ENCODE measurements at regions not wholly inside any gene's neighbourhood (a gene's known extent, or its start where the extent isn't known, plus 50 kb on each side); places are given as distances from the start of the nearest gene placed in this dataset.

- DNase-seq (no peak), ATAC-seq (ENCODE audit: low read depth in 2 of 2) (no peak)
- Mint-ChIP-seq H3K36me3 (no peaks in the 10 kb centered on the region), H3K27ac (no peak overlapping the region), H3K27me3 (peaks cover 0 to 8% (median 6%) of the 10 kb centered on the region in 3 donors), H3K4me3 (no peak overlapping the region), H3K9me3 (peaks cover 0 to 2% (median 0%) of the 10 kb centered on the region in 7 donors), H3K4me1 (no peaks in the 10 kb centered on the region)
These were observed 609.5 kb downstream of the EPHA4 start for GRCh38 chr2:220962556-220962955.

GRCh38 chr2:220963076-220963475 lies 609.0 kb downstream of the EPHA4 start:
- no peak overlapping the region for H3K4me3 Mint-ChIP-seq
- no peaks in the 10 kb centered on the region for H3K4me1 Mint-ChIP-seq
- peaks cover 0 to 2% (median 0%) of the 10 kb centered on the region in 7 donors for H3K9me3 Mint-ChIP-seq
- H3K36me3 Mint-ChIP-seq, result no peaks in the 10 kb centered on the region
- DNase-seq (no peak), ATAC-seq (ENCODE audit: low read depth in 2 of 2) (no peak)
- peaks cover 0 to 8% (median 6%) of the 10 kb centered on the region in 3 donors for H3K27me3 Mint-ChIP-seq
- no peak overlapping the region for H3K27ac Mint-ChIP-seq

- ATAC-seq (ENCODE audit: low read depth in 2 of 2), result no peak
- H3K9me3 Mint-ChIP-seq, result peaks cover 0 to 2% (median 0%) of the 10 kb centered on the region in 7 donors
These were observed 608.2 kb downstream of the EPHA4 start for GRCh38 chr2:220963930-220964329.

GRCh38 chr2:220966636-220967035 lies 605.5 kb downstream of the EPHA4 start:
- no peaks in the 10 kb centered on the region for H3K36me3 Mint-ChIP-seq
- DNase-seq (no peak), ATAC-seq (ENCODE audit: low read depth in 2 of 2) (no peak)
- H3K27me3 Mint-ChIP-seq, result peaks cover 4 to 8% (median 7%) of the 10 kb centered on the region in 3 donors
- H3K4me1 Mint-ChIP-seq, result no peaks in the 10 kb centered on the region
- peaks cover 0 to 4% (median 0%) of the 10 kb centered on the region in 7 donors for H3K9me3 Mint-ChIP-seq
- H3K4me3 Mint-ChIP-seq, result no peak overlapping the region
- no peak overlapping the region for H3K27ac Mint-ChIP-seq

More at GRCh38 chr2:220963930-220964329, 608.2 kb downstream of the EPHA4 start:
- Mint-ChIP-seq H3K4me1 (no peaks in the 10 kb centered on the region), H3K27ac (no peak overlapping the region), H3K4me3 (no peak overlapping the region), H3K36me3 (no peaks in the 10 kb centered on the region), H3K27me3 (peaks cover 0 to 8% (median 5%) of the 10 kb centered on the region in 3 donors)
- DNase-seq, result no peak

- H3K4me3 Mint-ChIP-seq, result no peak overlapping the region
- DNase-seq (no peak), ATAC-seq (ENCODE audit: low read depth in 2 of 2) (no peak)
- no peaks in the 10 kb centered on the region for H3K4me1 Mint-ChIP-seq
- H3K9me3 Mint-ChIP-seq, result peaks cover 0 to 4% (median 0%) of the 10 kb centered on the region in 7 donors
- no peak overlapping the region for H3K27ac Mint-ChIP-seq
- H3K36me3 Mint-ChIP-seq, result no peaks in the 10 kb centered on the region
- H3K27me3 Mint-ChIP-seq, result peaks cover 7 to 12% (median 9%) of the 10 kb centered on the region in 3 donors
These were observed 602.8 kb downstream of the EPHA4 start for GRCh38 chr2:220969348-220969747.

- Mint-ChIP-seq H3K9me3 (peaks cover 3 to 12% (median 6%) of the 10 kb centered on the region in 7 donors), H3K27ac (no peak overlapping the region), H3K4me3 (no peak overlapping the region), H3K4me1 (no peaks in the 10 kb centered on the region), H3K36me3 (peaks cover 0 to 8% of the 10 kb centered on the region in 2 donors), H3K27me3 (peaks cover 12 to 38% (median 19%) of the 10 kb centered on the region in 3 donors)
- ATAC-seq (ENCODE audit: low read depth in 2 of 2), result no peak
- DNase-seq, result no peak
These were observed 591.0 kb downstream of the EPHA4 start for GRCh38 chr2:220980966-220981675.

GRCh38 chr2:220981926-220982325 lies 590.2 kb downstream of the EPHA4 start:
- no peak for ATAC-seq (ENCODE audit: low read depth in 2 of 2)
- peaks cover 0 to 8% of the 10 kb centered on the region in 2 donors for H3K36me3 Mint-ChIP-seq
- H3K27me3 Mint-ChIP-seq, result peaks cover 14 to 38% (median 25%) of the 10 kb centered on the region in 3 donors

GRCh38 chr2:220985561-220985960 lies 586.5 kb downstream of the EPHA4 start:
- DNase-seq (no peak), ATAC-seq (ENCODE audit: low read depth in 2 of 2) (no peak)
- H3K9me3 Mint-ChIP-seq, result peaks cover 0 to 4% (median 0%) of the 10 kb centered on the region in 7 donors
- H3K4me1 Mint-ChIP-seq, result no peaks in the 10 kb centered on the region
- no peaks in the 10 kb centered on the region for H3K36me3 Mint-ChIP-seq
- peaks cover 17 to 22% (median 19%) of the 10 kb centered on the region in 3 donors for H3K27me3 Mint-ChIP-seq
- no peak overlapping the region for H3K27ac Mint-ChIP-seq
- no peak overlapping the region for H3K4me3 Mint-ChIP-seq

More at GRCh38 chr2:220981926-220982325, 590.2 kb downstream of the EPHA4 start:
- Mint-ChIP-seq H3K4me1 (no peaks in the 10 kb centered on the region), H3K9me3 (peaks cover 3 to 12% (median 6%) of the 10 kb centered on the region in 7 donors), H3K4me3 (no peak overlapping the region), H3K27ac (no peak overlapping the region)
- no peak for DNase-seq

- H3K27me3 Mint-ChIP-seq, result peaks cover 13 to 31% (median 24%) of the 10 kb centered on the region in 3 donors
- H3K9me3 Mint-ChIP-seq, result peaks cover 0 to 4% (median 0%) of the 10 kb centered on the region in 7 donors
- H3K4me3 Mint-ChIP-seq, result no peak overlapping the region
- no peak for DNase-seq
- H3K27ac Mint-ChIP-seq, result no peak overlapping the region
- no peaks in the 10 kb centered on the region for H3K4me1 Mint-ChIP-seq
- ATAC-seq (ENCODE audit: low read depth in 2 of 2), result no peak
- H3K36me3 Mint-ChIP-seq, result no peaks in the 10 kb centered on the region
These were observed 584.3 kb downstream of the EPHA4 start for GRCh38 chr2:220987839-220988238.

GRCh38 chr2:220991972-220992371 lies 580.1 kb downstream of the EPHA4 start:
- H3K27ac Mint-ChIP-seq, result no peak overlapping the region
- ATAC-seq (ENCODE audit: low read depth in 2 of 2), result no peak

GRCh38 chr2:220994846-220995245 lies 577.3 kb downstream of the EPHA4 start:
- Mint-ChIP-seq H3K9me3 (peaks cover 0 to 4% (median 0%) of the 10 kb centered on the region in 7 donors), H3K27me3 (peaks cover 8 to 21% (median 15%) of the 10 kb centered on the region in 3 donors), H3K4me3 (no peak overlapping the region), H3K27ac (no peak overlapping the region), H3K4me1 (peaks cover 0 to 3% (median 0%) of the 10 kb centered on the region in 3 donors), H3K36me3 (no peaks in the 10 kb centered on the region)
- no peak for ATAC-seq (ENCODE audit: low read depth in 2 of 2)
- no peak for DNase-seq

More at GRCh38 chr2:220991972-220992371, 580.1 kb downstream of the EPHA4 start:
- Mint-ChIP-seq H3K27me3 (peaks cover 8 to 26% (median 20%) of the 10 kb centered on the region in 3 donors), H3K9me3 (peaks cover 0 to 4% (median 0%) of the 10 kb centered on the region in 7 donors), H3K4me3 (no peak overlapping the region), H3K4me1 (no peaks in the 10 kb centered on the region), H3K36me3 (no peaks in the 10 kb centered on the region)
- DNase-seq, result no peak

GRCh38 chr2:220995581-220995980 lies 576.5 kb downstream of the EPHA4 start:
- DNase-seq, result no peak
- H3K9me3 Mint-ChIP-seq, result peaks cover 0 to 4% (median 0%) of the 10 kb centered on the region in 7 donors
- H3K36me3 Mint-ChIP-seq, result no peaks in the 10 kb centered on the region
- H3K4me1 Mint-ChIP-seq, result peaks cover 0 to 3% (median 0%) of the 10 kb centered on the region in 3 donors
- no peak overlapping the region for H3K4me3 Mint-ChIP-seq
- ATAC-seq (ENCODE audit: low read depth in 2 of 2), result no peak
- peaks cover 8 to 21% (median 15%) of the 10 kb centered on the region in 3 donors for H3K27me3 Mint-ChIP-seq
- no peak overlapping the region for H3K27ac Mint-ChIP-seq

GRCh38 chr2:220998156-220998555 lies 573.9 kb downstream of the EPHA4 start:
- H3K36me3 Mint-ChIP-seq, result no peaks in the 10 kb centered on the region
- no peak overlapping the region for H3K4me3 Mint-ChIP-seq

GRCh38 chr2:220999356-220999755 lies 572.7 kb downstream of the EPHA4 start:
- DNase-seq (no peak), ATAC-seq (ENCODE audit: low read depth in 2 of 2) (no peak)
- H3K27ac Mint-ChIP-seq, result peak overlapping the region in 1 of 6 donors; percentile 21
- peaks cover 0 to 4% (median 0%) of the 10 kb centered on the region in 3 donors for H3K27me3 Mint-ChIP-seq
- no peak overlapping the region for H3K4me3 Mint-ChIP-seq
- H3K9me3 Mint-ChIP-seq, result no peaks in the 10 kb centered on the region
- peaks cover 0 to 3% (median 0%) of the 10 kb centered on the region in 3 donors for H3K4me1 Mint-ChIP-seq
- no peaks in the 10 kb centered on the region for H3K36me3 Mint-ChIP-seq

More at GRCh38 chr2:220998156-220998555, 573.9 kb downstream of the EPHA4 start:
- Mint-ChIP-seq H3K27me3 (peaks cover 3 to 7% (median 6%) of the 10 kb centered on the region in 3 donors), H3K27ac (no peak overlapping the region), H3K4me1 (peaks cover 0 to 3% (median 0%) of the 10 kb centered on the region in 3 donors), H3K9me3 (no peaks in the 10 kb centered on the region)
- ATAC-seq (ENCODE audit: low read depth in 2 of 2) (no peak), DNase-seq (no peak)

Data from naive B cell (primary cell).